ENCODE measurements at regions not wholly inside any gene's neighbourhood (a gene's known extent, or its start where the extent isn't known, plus 50 kb on each side); places are given as distances from the start of the nearest gene placed in this dataset.
"Not testable (repeated sequence)": the region's sequence is repeated elsewhere in the genome, so short reads cannot be mapped to it uniquely, and the experiment has no call there.

DNA sequence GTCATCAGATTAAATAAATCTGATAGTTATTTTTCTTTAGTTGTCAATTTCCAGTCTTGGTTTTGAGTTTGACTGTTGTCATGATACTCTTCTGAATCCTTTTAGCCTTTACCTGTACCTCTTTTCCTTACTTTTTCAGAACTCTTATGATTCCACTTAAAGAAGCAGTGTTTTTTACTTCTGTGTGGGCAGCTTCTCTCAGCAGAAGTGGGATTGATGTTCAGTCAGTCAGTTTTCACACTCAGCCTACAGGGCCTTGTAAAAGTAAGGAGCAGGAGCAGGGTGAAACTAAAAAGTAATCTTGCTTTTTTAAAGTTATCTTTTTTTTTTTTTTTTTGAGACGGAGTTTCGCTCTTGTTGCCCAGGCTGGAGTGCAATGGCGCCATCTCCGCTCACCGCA is 75.1 kb downstream of the HAUS1 start:
- Histone ChIP-seq H3K4me3 (ENCODE audit: low read depth, low read length) (no peak overlapping the region), H3K27me3 (no peaks in the 10 kb centered on the region), H3K4me1 (no peaks in the 10 kb centered on the region), H3K36me3 (no peaks in the 10 kb centered on the region), H3K9me3 (no peaks in the 10 kb centered on the region)
- TF ChIP-seq CTCF (IDR thresholded peaks at IDR 0.05; ENCODE audit: low read depth, low read length) = no peak
- no peak for DNase-seq

- Histone ChIP-seq H3K36me3 (no peaks in the 10 kb centered on the region), H3K4me3 (ENCODE audit: low read depth, low read length) (no peak overlapping the region), H3K4me1 (no peaks in the 10 kb centered on the region), H3K27me3 (no peaks in the 10 kb centered on the region), H3K9me3 (no peaks in the 10 kb centered on the region)
- no peak for TF ChIP-seq CTCF (IDR thresholded peaks at IDR 0.05; ENCODE audit: low read depth, low read length)
- DNase-seq = no peak
Observed at GRCh38 chr18:46182633-46183358, 78.6 kb downstream of the HAUS1 start.

DNA sequence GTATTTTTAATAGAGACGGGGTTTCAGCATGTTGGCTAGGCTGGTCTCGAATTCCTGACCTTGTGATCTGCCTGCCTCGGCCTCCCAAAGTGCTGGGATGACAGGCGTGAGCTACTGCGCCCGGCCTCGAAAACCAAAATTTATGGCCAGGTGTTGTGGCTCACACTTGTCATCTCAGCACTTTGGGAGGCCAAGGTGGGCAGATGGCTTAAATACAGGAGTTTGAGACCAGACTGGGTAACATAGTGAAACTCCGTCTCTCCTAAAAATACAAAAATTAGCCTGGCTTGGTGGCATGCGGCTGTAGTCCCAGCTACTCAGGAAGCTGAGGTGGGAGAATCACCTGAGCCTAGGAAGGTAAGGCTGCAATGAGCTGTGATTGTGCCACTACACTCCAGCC is 80.1 kb downstream of the HAUS1 start:
- H3K36me3 ChIP-seq; H3K4me1 ChIP-seq; DNase-seq; H3K9me3 ChIP-seq; H3K4me3 ChIP-seq (ENCODE audit: low read depth, low read length); H3K27me3 ChIP-seq: not testable (repeated sequence)

- Histone ChIP-seq H3K4me3 (ENCODE audit: low read depth, low read length) (no peak overlapping the region), H3K27me3 (no peaks in the 10 kb centered on the region), H3K4me1 (no peaks in the 10 kb centered on the region), H3K9me3 (no peaks in the 10 kb centered on the region), H3K36me3 (no peaks in the 10 kb centered on the region)
- TF ChIP-seq CTCF (IDR thresholded peaks at IDR 0.05; ENCODE audit: low read depth, low read length) = no peak
- DNase-seq = no peak
Observed at GRCh38 chr18:46184727-46185126, 80.5 kb downstream of the HAUS1 start.

GRCh38 chr18:46190667-46191066 is 86.5 kb downstream of the HAUS1 start:
- H3K36me3 ChIP-seq = no peaks in the 10 kb centered on the region
- H3K4me3 ChIP-seq (ENCODE audit: low read depth, low read length) = no peak overlapping the region
- no peak for TF ChIP-seq CTCF (IDR thresholded peaks at IDR 0.05; ENCODE audit: low read depth, low read length)
- no peaks in the 10 kb centered on the region for H3K4me1 ChIP-seq
- DNase-seq = no peak
- H3K9me3 ChIP-seq = no peaks in the 10 kb centered on the region
- no peaks in the 10 kb centered on the region for H3K27me3 ChIP-seq

- Histone ChIP-seq H3K4me1 (no peaks in the 10 kb centered on the region), H3K27me3 (no peaks in the 10 kb centered on the region)
- no peak for TF ChIP-seq CTCF (IDR thresholded peaks at IDR 0.05; ENCODE audit: low read depth, low read length)
Observed at GRCh38 chr18:46196627-46197243, 92.5 kb downstream of the HAUS1 start.

More at GRCh38 chr18:46196627-46197243, 92.5 kb downstream of the HAUS1 start:
- H3K9me3 ChIP-seq = no peaks in the 10 kb centered on the region
- H3K36me3 ChIP-seq = no peaks in the 10 kb centered on the region
- no peak overlapping the region for H3K4me3 ChIP-seq (ENCODE audit: low read depth, low read length)
- no peak for DNase-seq

All from BE2C (cell line).